ENCODE measurements at regions not wholly inside any gene's neighbourhood (a gene's known extent, or its start where the extent isn't known, plus 50 kb on each side); places are given as distances from the start of the nearest gene placed in this dataset.
A peak's percentile ranks its signal among the peaks of the same experiment; 100 is the strongest.

DNA sequence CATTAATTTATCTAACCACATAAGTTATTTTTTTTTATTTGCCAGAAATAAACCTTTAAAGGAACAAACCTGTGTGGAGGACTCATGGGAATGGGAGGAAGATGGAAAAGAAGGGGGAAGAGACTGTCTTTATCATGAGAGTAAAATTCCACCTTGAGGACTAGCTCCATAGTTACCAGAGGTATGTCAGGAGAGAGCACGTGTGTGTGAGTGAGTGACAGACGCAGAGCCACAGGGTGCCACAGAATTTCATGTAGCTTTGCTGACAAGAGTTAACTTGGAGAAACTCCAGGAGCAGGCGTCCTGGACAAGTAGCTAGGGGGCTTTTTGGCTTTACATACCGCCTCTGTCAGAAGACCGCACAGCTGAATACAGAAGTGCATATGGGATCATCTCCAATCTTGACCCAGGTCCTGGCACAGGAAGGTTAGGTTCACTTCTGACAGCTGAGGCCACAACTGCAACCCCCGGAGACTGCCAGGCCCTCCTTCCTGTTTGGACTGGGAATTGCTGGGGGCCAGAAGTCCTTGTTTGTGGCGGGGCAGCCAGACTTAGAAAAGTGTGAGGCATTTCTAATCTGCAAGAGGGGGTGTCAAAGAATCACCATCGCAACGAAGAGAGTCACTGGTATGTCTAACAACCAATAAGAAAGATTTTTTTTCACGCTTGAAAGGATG lies 197.8 kb upstream of the TPM1 start:
- peaks cover 0 to 57% of the 10 kb centered on the region in 2 donors for H3K4me1 ChIP-seq
- DNase-seq (ENCODE audit: low spot score) = no peak
- no peaks in the 10 kb centered on the region for H3K36me3 ChIP-seq
- no peak overlapping the region for H3K4me3 ChIP-seq
- H3K9me3 ChIP-seq = no peaks in the 10 kb centered on the region
- no peak overlapping the region for H3K27ac ChIP-seq
- H3K27me3 ChIP-seq = no peaks in the 10 kb centered on the region
- TF ChIP-seq, protein P1, sequence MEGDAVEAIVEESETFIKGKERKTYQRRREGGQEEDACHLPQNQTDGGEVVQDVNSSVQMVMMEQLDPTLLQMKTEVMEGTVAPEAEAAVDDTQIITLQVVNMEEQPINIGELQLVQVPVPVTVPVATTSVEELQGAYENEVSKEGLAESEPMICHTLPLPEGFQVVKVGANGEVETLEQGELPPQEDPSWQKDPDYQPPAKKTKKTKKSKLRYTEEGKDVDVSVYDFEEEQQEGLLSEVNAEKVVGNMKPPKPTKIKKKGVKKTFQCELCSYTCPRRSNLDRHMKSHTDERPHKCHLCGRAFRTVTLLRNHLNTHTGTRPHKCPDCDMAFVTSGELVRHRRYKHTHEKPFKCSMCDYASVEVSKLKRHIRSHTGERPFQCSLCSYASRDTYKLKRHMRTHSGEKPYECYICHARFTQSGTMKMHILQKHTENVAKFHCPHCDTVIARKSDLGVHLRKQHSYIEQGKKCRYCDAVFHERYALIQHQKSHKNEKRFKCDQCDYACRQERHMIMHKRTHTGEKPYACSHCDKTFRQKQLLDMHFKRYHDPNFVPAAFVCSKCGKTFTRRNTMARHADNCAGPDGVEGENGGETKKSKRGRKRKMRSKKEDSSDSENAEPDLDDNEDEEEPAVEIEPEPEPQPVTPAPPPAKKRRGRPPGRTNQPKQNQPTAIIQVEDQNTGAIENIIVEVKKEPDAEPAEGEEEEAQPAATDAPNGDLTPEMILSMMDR (IDR thresholded peaks at IDR 0.05) = no peak

DNA sequence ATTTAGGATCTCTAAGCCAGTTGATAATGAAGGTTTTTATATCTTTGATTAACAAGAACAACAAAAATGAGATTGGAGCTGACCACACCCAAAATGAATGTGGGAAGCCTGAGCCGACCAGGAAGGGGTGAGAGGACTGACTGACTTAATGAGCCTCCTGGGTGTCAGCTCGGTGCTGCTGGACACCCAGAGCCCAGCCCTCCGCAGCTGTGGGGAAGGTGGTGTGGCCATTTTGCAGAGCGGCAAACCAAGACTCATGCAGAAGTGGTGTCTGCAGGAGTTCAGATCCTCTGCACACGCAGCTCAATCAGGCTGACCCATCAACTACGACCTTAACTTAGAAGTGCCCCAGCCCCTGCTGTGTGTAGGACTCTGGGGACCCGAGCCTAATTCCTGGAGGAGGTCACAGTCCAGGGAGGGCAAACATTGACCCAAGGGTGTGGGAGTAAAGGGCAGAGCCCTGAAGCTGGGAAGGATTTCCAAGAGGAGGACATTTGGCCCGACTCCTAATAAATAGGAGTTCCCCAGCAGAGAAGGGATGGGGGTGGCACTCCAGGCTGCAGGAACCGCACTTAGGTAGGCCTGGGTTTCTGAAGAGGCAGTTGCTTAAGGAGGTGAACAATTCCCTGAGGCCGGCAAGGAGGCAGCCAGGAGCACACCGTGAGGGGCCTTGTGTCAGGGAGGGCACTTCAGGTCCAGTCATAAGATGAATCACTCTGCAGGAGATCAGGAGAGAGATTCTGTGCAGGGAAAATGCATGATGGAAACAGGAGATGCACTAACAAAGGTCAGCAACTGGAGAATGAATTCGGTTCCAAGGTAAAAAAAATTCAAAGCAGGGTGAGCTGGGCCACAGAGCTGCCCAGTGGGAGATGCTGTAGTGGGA lies 197.1 kb upstream of the TPM1 start:
- H3K4me1 ChIP-seq = peaks cover 0 to 58% of the 10 kb centered on the region in 2 donors
- no peak for DNase-seq (ENCODE audit: low spot score)

DNA sequence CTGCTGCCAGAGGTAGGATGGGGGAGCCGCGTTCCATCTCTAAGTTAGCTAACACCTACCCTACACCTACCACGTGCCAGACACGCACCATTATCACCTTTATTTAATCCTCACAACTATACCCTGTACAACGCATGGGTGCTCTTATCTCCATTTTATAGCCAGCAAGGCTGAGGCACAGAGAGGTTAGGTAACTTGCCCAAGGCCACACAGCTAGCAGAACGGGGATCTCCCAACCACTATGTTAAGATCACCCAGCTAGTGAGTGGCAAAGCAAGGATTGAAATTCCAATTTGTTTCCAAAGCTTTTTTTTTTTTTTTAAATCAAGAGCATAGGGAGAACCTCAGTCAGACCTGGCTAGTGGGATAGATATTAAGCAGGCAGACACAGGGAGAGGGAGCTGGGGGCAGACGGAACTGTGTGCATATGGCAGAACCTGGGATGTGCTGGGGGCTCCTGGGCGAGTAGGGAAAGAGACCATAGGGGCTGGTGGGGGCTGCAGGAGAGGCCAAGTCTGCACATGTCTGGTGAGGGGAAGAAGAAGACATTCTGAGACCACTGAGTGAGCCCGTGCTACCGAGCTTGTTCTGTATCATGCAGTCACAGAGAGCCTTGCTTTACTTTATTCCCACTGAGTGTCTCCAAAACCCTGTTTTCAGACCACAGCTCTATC lies 196.3 kb upstream of the TPM1 start:
- H3K27me3 ChIP-seq = no peaks in the 10 kb centered on the region
- no peak overlapping the region for H3K27ac ChIP-seq
- H3K9me3 ChIP-seq = no peaks in the 10 kb centered on the region
- H3K36me3 ChIP-seq = no peaks in the 10 kb centered on the region
- peaks cover 0 to 52% of the 10 kb centered on the region in 2 donors for H3K4me1 ChIP-seq
- no peak overlapping the region for H3K4me3 ChIP-seq
- no peak for DNase-seq (ENCODE audit: low spot score)
- TF ChIP-seq, protein P1 (IDR thresholded peaks at IDR 0.05) = no peak

More for the DNA sequence above, 197.1 kb upstream of the TPM1 start:
- TF ChIP-seq, protein P1 (IDR thresholded peaks at IDR 0.05) = no peak
- Histone ChIP-seq H3K9me3 (no peaks in the 10 kb centered on the region), H3K27me3 (no peaks in the 10 kb centered on the region), H3K36me3 (no peaks in the 10 kb centered on the region), H3K27ac (no peak overlapping the region), H3K4me3 (no peak overlapping the region)

DNA sequence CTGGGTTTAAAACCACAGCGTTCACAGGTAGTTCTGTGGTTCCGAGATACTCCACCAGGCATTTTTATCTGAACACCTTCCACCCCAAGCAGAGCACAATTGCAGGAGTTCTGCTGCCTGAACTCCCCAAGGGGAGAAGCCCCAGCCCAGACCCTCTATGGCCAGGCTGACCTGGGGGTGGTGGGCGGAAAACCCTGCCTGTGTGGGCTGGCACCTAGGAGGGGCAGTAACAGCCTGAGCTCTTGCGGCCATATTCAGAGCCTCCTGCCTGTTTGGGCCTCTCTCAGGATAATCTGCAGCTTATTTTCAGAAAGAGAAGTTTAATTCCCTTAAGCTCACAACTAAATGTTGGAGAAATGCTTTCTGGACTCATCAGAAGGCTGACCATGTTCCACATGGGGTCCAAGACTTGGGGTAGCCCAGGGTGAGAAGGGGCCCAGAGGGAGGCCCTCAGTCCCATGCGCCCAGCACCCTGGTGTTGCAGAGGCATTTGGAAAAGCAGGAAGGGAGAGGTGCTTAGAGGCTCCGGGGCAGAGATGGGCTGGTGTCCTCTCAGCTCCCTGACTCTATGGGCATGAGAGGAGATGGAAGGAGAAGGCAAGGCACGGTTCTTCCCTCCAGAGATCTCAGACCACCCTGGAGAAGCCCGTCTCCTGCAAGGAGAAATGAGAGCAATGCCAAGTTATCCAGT lies 195.6 kb upstream of the TPM1 start:
- no peaks in the 10 kb centered on the region for H3K27me3 ChIP-seq
- DNase-seq (ENCODE audit: low spot score) = no peak
- H3K4me1 ChIP-seq = peaks cover 0 to 47% of the 10 kb centered on the region in 2 donors
- no peak overlapping the region for H3K27ac ChIP-seq
- TF ChIP-seq, protein P1 (IDR thresholded peaks at IDR 0.05) = no peak
- H3K4me3 ChIP-seq = no peak overlapping the region
- H3K9me3 ChIP-seq = no peaks in the 10 kb centered on the region
- no peaks in the 10 kb centered on the region for H3K36me3 ChIP-seq

DNA sequence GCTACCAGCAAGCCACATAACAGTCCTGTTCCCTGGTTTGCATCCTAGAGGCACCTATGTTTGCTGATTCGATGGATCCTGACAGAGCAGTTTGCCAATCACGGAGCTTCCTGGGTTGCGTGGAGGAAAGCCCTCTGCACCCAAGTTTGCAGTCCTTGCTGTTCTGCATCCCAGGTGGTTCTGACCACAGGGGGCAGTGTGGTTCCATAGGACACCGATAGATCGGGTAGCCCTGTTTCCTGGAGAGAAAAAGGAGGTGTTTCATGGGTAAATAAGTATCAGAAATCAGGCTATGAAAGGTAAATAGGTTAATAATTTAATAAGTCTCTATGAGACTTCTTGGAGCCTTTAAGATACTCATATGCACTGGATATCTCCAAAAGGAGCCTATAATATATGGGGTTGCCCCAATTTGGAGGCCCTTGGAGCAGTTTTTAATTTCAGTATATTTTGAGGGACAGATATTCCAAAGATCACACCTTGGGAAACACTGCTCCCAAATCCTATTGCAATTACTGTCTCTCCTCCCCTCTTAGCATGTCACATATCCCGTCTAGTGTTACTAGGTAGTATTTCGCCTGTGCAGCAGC lies 194.6 kb upstream of the TPM1 start:
- Histone ChIP-seq H3K9me3 (no peaks in the 10 kb centered on the region), H3K4me1 (peaks cover 0 to 44% of the 10 kb centered on the region in 2 donors), H3K27me3 (no peaks in the 10 kb centered on the region), H3K36me3 (no peaks in the 10 kb centered on the region), H3K27ac (no peak overlapping the region), H3K4me3 (no peak overlapping the region)
- TF ChIP-seq, protein P1 (IDR thresholded peaks at IDR 0.05) = peak; percentile 66 to 82
- peak; percentile 71 for DNase-seq (ENCODE audit: low spot score)

Data from right atrium auricular region (tissue), 2 donors.